GM18498 (cell line): ENCODE measurements at regions not wholly inside any gene's neighbourhood (a gene's known extent, or its start where the extent isn't known, plus 50 kb on each side); places are given as distances from the start of the nearest gene placed in this dataset.

Experiments
- ATAC-seq: cut with Tn5 transposase; IDR thresholded peaks from one replicate; pipeline ENCODE4 v1.9.1; 2021; ENCODE audit warnings: mild to moderate bottlenecking, moderate library complexity; ENCODE audit not compliant: unreplicated experiment

DNA sequence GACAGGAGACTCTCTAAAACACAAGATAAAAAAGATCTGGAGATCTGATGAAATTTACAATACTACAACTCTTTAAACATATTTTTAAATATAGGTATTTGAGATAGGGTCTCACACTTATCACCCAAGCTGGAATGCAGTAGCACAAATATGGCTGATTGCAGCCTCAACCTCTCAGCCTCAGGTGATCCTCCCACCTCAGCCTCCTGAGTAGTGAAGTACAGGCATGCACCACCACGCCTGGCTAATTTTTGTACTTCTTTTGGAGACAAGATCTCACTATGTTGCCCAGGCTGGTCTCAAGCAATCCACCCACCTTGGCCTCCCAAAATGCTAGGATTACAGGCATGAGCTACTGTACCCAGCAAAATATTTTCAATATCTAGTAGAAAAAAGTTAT is 170.0 kb upstream of the NR5A2 start:
- ATAC-seq: no peak

DNA sequence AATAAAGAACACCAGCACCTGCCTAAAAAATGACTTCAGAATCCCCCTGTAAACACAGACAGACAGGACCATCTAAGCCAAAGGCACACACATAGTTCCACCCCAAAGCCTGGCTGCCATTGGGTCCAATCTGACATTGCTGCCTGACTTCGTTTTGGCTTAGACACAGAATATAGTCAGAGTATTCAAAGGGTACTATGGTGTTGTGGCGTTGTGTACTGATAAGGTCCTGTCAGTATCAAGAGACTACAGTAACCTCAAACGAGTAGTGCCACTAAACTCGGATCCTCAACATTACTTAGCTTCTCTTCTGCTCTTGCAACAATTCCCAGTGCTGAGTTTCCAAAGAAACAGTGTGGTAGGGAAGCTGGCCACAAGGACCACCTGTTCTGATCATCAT is 169.3 kb upstream of the NR5A2 start:
- ATAC-seq: no peak

DNA sequence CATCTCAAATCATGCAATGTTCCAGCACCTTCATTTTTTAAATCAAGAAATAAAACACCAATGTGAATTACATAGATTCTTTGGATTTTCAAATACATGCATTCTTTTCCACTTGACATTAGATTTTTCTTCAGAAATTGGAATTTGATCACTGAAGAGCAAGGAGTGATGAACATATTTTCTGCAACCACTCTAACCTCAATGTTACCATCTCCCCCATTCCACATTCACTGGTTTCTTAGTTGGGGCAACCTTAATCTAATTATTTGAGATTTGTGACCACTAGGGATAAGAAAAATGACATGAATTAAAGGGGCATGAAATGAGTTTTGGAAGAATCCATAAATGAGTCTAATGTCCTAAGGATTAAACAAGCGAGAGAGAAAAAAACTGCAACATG is 168.7 kb upstream of the NR5A2 start:
- ATAC-seq: no peak

- ATAC-seq: no peak
Observed at GRCh38 chr1:199859491-199859933, 168.0 kb upstream of the NR5A2 start.

DNA sequence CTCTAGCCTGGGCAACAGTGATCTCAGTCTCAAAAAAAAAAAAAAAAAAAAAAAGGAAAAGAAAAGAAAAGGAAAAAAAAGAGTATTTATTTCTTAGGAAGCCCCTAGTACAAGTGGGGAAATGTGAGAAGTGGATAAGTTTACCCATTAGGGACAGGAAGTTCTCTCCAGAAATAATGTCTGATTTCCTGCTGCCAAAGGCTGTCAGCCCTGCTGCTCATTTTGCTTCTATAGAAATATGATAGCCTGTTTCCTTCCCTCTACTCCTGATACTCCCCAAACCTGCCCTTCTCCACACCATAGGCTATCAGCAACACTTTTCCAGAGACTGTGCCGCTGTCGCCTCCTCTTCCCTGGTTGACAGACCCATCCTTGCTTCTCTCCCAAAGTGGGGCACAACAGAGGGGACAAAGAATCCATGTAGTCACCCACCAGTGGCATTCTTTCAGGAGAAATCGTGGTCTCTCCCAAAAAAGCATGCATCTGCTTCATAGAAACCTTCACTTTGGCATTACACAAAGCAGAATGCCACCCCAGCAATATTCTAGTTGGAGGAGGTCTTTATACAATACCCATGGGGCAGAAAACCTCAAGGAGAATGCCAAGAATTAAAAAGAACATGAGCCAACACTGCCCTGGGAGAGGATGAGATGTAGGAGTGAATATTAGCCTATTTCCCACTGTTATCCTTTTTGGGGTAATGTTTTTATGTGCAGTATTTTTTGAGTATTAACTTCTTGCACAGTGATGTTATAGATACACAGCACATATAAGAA is 166.3 kb upstream of the NR5A2 start:
- ATAC-seq: no peak

- ATAC-seq: no peak
Observed at GRCh38 chr1:199862047-199862446, 165.5 kb upstream of the NR5A2 start.

GRCh38 chr1:199866210-199866617 is 161.3 kb upstream of the NR5A2 start:
- no peak for ATAC-seq

DNA sequence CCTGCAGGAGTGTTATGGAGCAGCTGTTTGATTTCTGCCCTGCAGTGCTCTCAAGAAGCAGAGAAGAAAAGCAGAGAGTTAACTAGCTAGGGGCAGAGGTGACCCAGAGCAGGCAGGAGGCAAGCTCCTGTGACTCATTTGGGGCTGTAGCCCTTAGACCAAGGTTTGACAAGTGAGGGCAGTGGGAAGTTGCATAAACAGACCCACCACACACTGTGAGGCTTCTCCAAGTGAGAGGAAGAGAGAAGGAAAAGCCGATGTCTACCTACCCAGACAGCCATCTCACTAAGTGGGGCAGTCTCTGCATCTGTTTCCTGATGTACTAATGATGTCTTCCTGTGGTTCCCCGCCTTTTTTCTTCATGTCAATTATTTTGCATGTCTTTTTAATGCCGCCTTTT is 159.9 kb upstream of the NR5A2 start:
- no peak for ATAC-seq

GRCh38 chr1:199868777-199869176 is 158.7 kb upstream of the NR5A2 start:
- ATAC-seq: no peak

DNA sequence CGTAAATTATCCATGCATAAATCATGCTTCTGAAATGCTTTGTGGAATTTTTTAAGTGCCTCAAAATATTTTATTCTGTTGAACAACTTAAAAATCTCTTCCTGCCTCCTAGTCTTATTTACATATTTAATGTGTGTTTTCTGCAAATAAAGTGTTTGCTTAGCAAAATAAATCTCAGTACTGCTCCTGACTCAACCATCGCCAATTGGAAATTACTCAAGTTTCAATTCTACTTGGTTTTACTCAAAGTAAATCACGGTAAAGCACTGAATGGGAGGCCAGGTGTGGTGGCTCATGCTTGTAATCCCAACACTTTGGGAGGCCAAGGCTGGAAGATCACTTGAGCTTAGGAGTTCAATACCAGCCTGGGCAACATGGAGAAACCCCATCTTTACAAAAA is 152.2 kb upstream of the NR5A2 start:
- no peak for ATAC-seq

- no peak for ATAC-seq
Observed at GRCh38 chr1:199875856-199876255, 151.7 kb upstream of the NR5A2 start.

- no peak for ATAC-seq
Observed at GRCh38 chr1:199877526-199878384, 149.8 kb upstream of the NR5A2 start.

DNA sequence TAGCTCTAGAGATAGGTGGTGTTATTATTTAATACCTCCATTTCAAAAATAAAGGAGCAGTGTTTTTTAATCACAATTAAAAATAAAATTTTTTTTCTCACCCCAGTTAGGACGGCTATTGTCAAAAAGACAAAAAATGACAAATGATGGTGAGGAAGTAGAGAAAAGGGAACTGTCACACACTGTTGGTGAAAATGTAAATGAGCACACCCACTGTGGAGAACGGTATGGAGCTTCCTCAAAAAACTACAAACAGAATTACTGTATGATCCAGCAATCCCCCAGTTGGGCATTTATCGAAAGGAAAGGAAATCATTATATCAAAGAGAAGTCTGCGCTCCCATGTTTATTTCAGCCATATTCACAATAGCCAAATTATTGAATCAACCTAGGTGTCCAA is 148.7 kb upstream of the NR5A2 start:
- no peak for ATAC-seq

DNA sequence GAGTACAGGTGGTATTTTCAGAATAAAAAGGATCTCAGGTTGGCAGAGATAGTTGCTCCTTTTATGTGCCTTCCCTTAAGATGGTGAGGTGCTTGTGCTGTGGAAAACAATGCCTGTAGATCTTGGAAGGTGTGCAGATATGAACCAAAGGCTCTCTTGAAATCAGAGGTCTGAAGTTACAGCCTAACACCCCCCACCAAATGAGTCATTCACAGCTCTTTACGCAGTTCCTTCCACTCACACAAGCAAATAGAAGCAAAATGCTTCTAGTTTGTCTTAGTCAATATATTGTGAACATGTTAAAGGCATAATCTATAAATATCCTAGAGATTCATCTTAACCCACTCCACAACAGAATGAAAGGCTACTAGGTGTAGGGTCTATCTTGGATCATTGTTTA is 128.9 kb upstream of the NR5A2 start:
- no peak for ATAC-seq

GRCh38 chr1:199901341-199901740 is 126.2 kb upstream of the NR5A2 start:
- ATAC-seq: no peak

GRCh38 chr1:199907361-199907760 is 120.1 kb upstream of the NR5A2 start:
- ATAC-seq: no peak

GRCh38 chr1:199909137-199909536 is 118.4 kb upstream of the NR5A2 start:
- ATAC-seq: no peak

DNA sequence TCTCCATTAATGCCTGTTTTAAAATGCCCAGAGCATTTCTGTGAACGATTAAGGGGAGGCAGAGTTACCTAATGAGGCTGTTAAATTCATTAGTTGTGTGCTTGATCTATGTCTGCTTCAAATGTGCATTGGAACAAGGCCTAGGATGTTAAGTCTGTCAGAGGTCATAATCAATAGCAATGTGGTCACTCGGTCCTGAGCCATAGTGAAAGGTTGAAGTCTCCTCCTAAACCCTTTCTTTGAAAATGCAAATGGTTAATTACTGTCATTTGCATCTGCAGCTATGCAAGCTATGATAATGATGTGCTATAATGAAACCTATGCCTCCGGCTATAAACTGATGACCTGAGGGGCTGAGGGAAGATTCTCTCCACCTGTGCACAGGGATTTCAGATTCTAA is 114.2 kb upstream of the NR5A2 start:
- no peak for ATAC-seq

GRCh38 chr1:199914546-199914945 is 113.0 kb upstream of the NR5A2 start:
- no peak for ATAC-seq

- no peak for ATAC-seq
Observed at GRCh38 chr1:199918196-199918769, 109.2 kb upstream of the NR5A2 start.

- no peak for ATAC-seq
Observed at GRCh38 chr1:199920635-199921034, 106.9 kb upstream of the NR5A2 start.

GRCh38 chr1:199929556-199929955 is 98.0 kb upstream of the NR5A2 start:
- ATAC-seq: no peak
